Natural killer cell (primary cell): ENCODE measurements at regions not wholly inside any gene's neighbourhood (a gene's known extent, or its start where the extent isn't known, plus 50 kb on each side); places are given as distances from the start of the nearest gene placed in this dataset.

Experiments used
- ATAC-seq, 3 donors: fragments of 150-1000 bp in 2 of 3; fragments of 200-7000 bp in 1 of 3; cut with Tn5 transposase; 1 replicate in 1 of 3; 2 replicates in 2 of 3; pipeline ENCODE4 v1.10.0; 2021; ENCODE audit warnings: mild to moderate bottlenecking in 2 of 3, moderate library complexity in 2 of 3
- DNase-seq, 2 donors: peaks; one replicate each; pipeline versions ENCODE4 v3.0.0 to v3.0.0-alpha.2; 2013 to 2021; ENCODE audit warnings: mixed read lengths in 1 of 2
- H3K27ac ChIP-seq: one replicate; pipeline ENCODE4 v1.5.1; 2013; ENCODE audit warnings: mild to moderate bottlenecking, low read length
- H3K27me3 ChIP-seq: one replicate; pipeline ENCODE4 v1.6.1; 2013; ENCODE audit warnings: low read length; ENCODE audit not compliant: control insufficient read depth, insufficient read depth
- H3K36me3 ChIP-seq: one replicate; pipeline ENCODE4 v1.6.1; 2013; ENCODE audit warnings: low read length; ENCODE audit not compliant: control insufficient read depth, insufficient read depth
- H3K4me1 ChIP-seq: one replicate; pipeline ENCODE4 v1.6.1; 2013; ENCODE audit warnings: low read length; ENCODE audit not compliant: control insufficient read depth, insufficient read depth
- H3K4me3 ChIP-seq: one replicate; pipeline ENCODE4 v1.5.1; 2013; ENCODE audit warnings: low read length
- H3K9me3 ChIP-seq: one replicate; pipeline ENCODE4 v1.6.1; 2013; ENCODE audit warnings: low read length; ENCODE audit not compliant: control insufficient read depth, insufficient read depth
- H3K27ac Mint-ChIP-seq, 2 donors: one replicate each; pipeline ENCODE4 v1.8.0; 2022; ENCODE audit warnings: mild to moderate bottlenecking in 2 of 2, mixed read lengths in 2 of 2, moderate library complexity in 1 of 2
- H3K27me3 Mint-ChIP-seq, 2 donors: one replicate each; pipeline ENCODE4 v1.8.0; 2022; ENCODE audit warnings: low read depth in 2 of 2, mixed read lengths in 2 of 2
- H3K36me3 Mint-ChIP-seq: one replicate; pipeline ENCODE4 v1.8.0; 2022; ENCODE audit warnings: mixed read lengths
- H3K4me1 Mint-ChIP-seq, 2 donors: one replicate each; pipeline ENCODE4 v1.8.0; 2022; ENCODE audit warnings: mixed read lengths in 2 of 2
- H3K4me3 Mint-ChIP-seq: one replicate; pipeline ENCODE4 v1.8.0; 2022; ENCODE audit warnings: mild to moderate bottlenecking, moderate library complexity, mixed read lengths
- H3K9me3 Mint-ChIP-seq, 2 donors: one replicate each; pipeline ENCODE4 v1.8.0; 2022; ENCODE audit warnings: mixed read lengths in 2 of 2
- WGBS: methylation state at CpG from one replicate; pipeline ENCODE4 v1.1.7; 2013; ENCODE audit warnings: missing lambda C conversion rate; ENCODE audit not compliant: insufficient coverage; 5-methylcytosine and 5-hydroxymethylcytosine counted together
- intact Hi-C: fragments of 100-400 bp; cut with micrococcal nuclease; formaldehyde crosslinking; loops from one replicate; pipeline ENCODE4 v1.14.2; 2022
- TF ChIP-seq, protein P1 (sequence below): fragments of 200-600 bp; IDR thresholded peaks from one replicate; pipeline ENCODE4 v1.8.0; 2022; ENCODE audit warnings: antibody characterized with exemption

DNA sequence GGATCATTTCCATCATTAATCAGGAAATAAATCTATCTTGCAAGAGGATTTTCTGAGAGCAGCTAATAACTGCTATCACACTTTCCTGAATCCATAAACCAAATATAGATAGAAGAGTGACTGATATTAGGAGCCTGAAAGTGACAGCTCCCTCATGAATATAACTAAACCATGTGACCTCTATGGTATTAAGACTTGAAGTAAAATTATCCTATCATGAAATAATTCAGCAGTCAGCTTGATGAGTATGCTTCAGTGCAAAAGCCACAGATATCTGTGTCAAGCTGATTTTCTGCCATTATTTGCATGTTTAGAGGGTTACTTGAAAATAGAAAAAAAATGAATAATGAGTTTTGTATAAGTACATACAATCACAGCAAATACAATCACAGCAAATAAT, 80.1 kb upstream of the PPP1R3A start:
- no peak for DNase-seq
- ATAC-seq, result no peak
- H3K36me3 Mint-ChIP-seq, result peaks cover 14% of the 10 kb centered on the region
- no peaks in the 10 kb centered on the region for H3K9me3 ChIP-seq
- H3K9me3 Mint-ChIP-seq, result peaks cover 14% of the 10 kb centered on the region in 2 donors
- H3K4me1 Mint-ChIP-seq, result no peaks in the 10 kb centered on the region
- H3K27ac Mint-ChIP-seq, result no peak overlapping the region
- H3K27me3 Mint-ChIP-seq, result no peaks in the 10 kb centered on the region
- TF ChIP-seq, protein P1, sequence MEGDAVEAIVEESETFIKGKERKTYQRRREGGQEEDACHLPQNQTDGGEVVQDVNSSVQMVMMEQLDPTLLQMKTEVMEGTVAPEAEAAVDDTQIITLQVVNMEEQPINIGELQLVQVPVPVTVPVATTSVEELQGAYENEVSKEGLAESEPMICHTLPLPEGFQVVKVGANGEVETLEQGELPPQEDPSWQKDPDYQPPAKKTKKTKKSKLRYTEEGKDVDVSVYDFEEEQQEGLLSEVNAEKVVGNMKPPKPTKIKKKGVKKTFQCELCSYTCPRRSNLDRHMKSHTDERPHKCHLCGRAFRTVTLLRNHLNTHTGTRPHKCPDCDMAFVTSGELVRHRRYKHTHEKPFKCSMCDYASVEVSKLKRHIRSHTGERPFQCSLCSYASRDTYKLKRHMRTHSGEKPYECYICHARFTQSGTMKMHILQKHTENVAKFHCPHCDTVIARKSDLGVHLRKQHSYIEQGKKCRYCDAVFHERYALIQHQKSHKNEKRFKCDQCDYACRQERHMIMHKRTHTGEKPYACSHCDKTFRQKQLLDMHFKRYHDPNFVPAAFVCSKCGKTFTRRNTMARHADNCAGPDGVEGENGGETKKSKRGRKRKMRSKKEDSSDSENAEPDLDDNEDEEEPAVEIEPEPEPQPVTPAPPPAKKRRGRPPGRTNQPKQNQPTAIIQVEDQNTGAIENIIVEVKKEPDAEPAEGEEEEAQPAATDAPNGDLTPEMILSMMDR, result no peak
- no peak overlapping the region for H3K4me3 Mint-ChIP-seq
- H3K4me3 ChIP-seq, result no peak overlapping the region
- H3K4me1 ChIP-seq, result no peaks in the 10 kb centered on the region
- no peaks in the 10 kb centered on the region for H3K36me3 ChIP-seq
- H3K27me3 ChIP-seq, result no peaks in the 10 kb centered on the region
- intact Hi-C loops, result no loop called here
- H3K27ac ChIP-seq, result no peak overlapping the region

DNA sequence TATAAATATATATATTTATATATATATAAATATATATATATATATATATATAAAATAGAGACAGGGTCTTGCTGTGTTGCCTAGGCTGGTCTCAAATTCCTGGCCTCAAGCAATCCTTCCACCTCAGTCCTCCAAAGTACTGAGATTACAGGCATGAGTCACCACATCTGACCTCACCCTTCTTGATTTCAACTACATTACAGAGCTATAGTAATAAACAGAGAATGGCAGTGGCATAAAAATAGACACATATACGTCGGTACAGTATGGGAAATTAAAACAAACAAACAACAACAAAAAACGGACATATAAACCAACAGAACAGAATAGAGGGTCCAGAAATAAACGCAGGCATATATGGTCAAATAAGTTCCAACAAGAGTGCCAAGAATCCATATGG, 77.6 kb upstream of the PPP1R3A start:
- no peak overlapping the region for H3K27ac Mint-ChIP-seq
- TF ChIP-seq, protein P1, result no peak
- no peaks in the 10 kb centered on the region for H3K4me1 ChIP-seq
- H3K36me3 Mint-ChIP-seq, result peaks cover 10% of the 10 kb centered on the region
- ATAC-seq (no peak), DNase-seq (no peak)
- WGBS, result no CpG with 5 or more reads among the region's 4 CpGs
- intact Hi-C loops, result no loop called here
- H3K9me3 Mint-ChIP-seq, result peaks cover 8 to 12% of the 10 kb centered on the region in 2 donors
- H3K4me3 Mint-ChIP-seq, result no peak overlapping the region
- no peak overlapping the region for H3K4me3 ChIP-seq
- H3K27me3 Mint-ChIP-seq, result no peaks in the 10 kb centered on the region
- H3K4me1 Mint-ChIP-seq, result no peaks in the 10 kb centered on the region
- H3K27ac ChIP-seq, result no peak overlapping the region
- H3K27me3 ChIP-seq, result no peaks in the 10 kb centered on the region
- no peaks in the 10 kb centered on the region for H3K9me3 ChIP-seq
- H3K36me3 ChIP-seq, result no peaks in the 10 kb centered on the region

DNA sequence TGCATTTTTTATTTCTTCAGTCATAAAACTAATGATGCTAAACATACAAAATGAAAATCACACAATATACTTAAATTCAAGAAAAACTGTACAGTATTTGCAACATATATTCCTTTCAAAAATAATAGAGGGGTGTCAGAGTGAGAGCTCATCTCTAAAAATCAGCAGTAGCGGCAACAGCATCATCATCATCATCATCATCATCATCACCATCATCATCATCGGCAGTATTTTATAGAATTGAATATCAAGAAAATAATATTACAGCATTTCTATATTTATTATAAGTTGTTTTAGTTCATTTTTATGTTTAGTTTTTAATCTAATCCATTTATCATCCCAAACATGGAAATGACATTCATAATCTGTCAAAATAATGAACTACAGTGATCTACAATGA, 67.4 kb upstream of the PPP1R3A start:
- no CpG with 5 or more reads among the region's 2 CpGs for WGBS
- Histone ChIP-seq H3K27ac (no peak overlapping the region), H3K4me3 (no peak overlapping the region), H3K9me3 (no peaks in the 10 kb centered on the region), H3K4me1 (no peaks in the 10 kb centered on the region), H3K27me3 (no peaks in the 10 kb centered on the region), H3K36me3 (no peaks in the 10 kb centered on the region)
- Mint-ChIP-seq H3K4me1 (no peaks in the 10 kb centered on the region), H3K4me3 (no peak overlapping the region), H3K9me3 (peaks cover 8 to 14% of the 10 kb centered on the region in 2 donors), H3K36me3 (no peaks in the 10 kb centered on the region), H3K27me3 (no peaks in the 10 kb centered on the region), H3K27ac (no peak overlapping the region)
- intact Hi-C loops, result no loop called here
- ATAC-seq (no peak), DNase-seq (no peak)
- TF ChIP-seq, protein P1, result no peak

DNA sequence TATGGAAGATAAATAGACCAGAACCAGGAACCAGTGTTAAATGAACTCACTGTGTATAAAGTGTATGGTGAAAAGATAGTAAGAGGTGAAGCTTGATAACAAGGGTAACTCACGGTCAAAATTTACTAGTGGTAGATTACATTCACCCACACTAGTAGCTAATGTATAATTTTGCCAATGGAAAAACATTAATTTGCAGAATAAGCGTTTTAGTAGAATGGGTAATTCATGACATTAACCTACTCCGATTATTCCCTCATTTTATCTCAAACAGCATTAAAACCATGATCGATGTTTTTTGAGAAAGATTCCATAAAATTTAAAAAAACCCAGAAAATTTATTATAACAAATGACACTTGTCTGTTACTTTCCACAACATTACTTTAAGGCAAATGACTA, 57.7 kb upstream of the PPP1R3A start:
- no peaks in the 10 kb centered on the region for H3K27me3 Mint-ChIP-seq

More for the DNA sequence above, 57.7 kb upstream of the PPP1R3A start:
- no CpG with 5 or more reads among the region's 4 CpGs for WGBS
- Histone ChIP-seq H3K27me3 (no peaks in the 10 kb centered on the region), H3K4me3 (no peak overlapping the region), H3K4me1 (no peaks in the 10 kb centered on the region), H3K36me3 (no peaks in the 10 kb centered on the region), H3K9me3 (no peaks in the 10 kb centered on the region), H3K27ac (no peak overlapping the region)
- no peak overlapping the region for H3K4me3 Mint-ChIP-seq
- no peak overlapping the region for H3K27ac Mint-ChIP-seq
- H3K9me3 Mint-ChIP-seq, result peaks cover 18 to 26% of the 10 kb centered on the region in 2 donors
- no peak for DNase-seq
- intact Hi-C loops, result no loop called here
- no peaks in the 10 kb centered on the region for H3K36me3 Mint-ChIP-seq
- no peak for ATAC-seq
- TF ChIP-seq, protein P1, result no peak
- H3K4me1 Mint-ChIP-seq, result no peaks in the 10 kb centered on the region
